PFSK-1 (cell line): ENCODE measurements at regions not wholly inside any gene's neighbourhood (a gene's known extent, or its start where the extent isn't known, plus 50 kb on each side); places are given as distances from the start of the nearest gene placed in this dataset.

Experiments
- FOXP2 ChIP-seq: optimal IDR thresholded peaks from 2 replicates; pipeline ENCODE3; 2011; ENCODE audit warnings: borderline replicate concordance, control low read depth, inconsistent platforms; ENCODE audit not compliant: insufficient read depth; ENCODE audit errors: extremely low read length, extremely low read depth
- POLR2AphosphoS5 ChIP-seq: IDR thresholded peaks from 2 replicates; pipeline ENCODE4 v1.6.1; 2012; ENCODE audit warnings: low read depth, mild to moderate bottlenecking, control low read depth, low read length, moderate library complexity
- SIN3A ChIP-seq: IDR thresholded peaks from 2 replicates; pipeline ENCODE4 v1.6.1; 2012; ENCODE audit warnings: mild to moderate bottlenecking, low read length, moderate library complexity, borderline replicate concordance; ENCODE audit not compliant: insufficient read depth
- TAF1 ChIP-seq: IDR thresholded peaks from 2 replicates; pipeline ENCODE4 v1.6.1; 2012; ENCODE audit warnings: low read length, control low read depth, borderline replicate concordance; ENCODE audit not compliant: insufficient read depth
- TF ChIP-seq, protein P1 (sequence below), 2 experiments: IDR thresholded peaks; 2 replicates each; pipeline versions ENCODE4 v1.6.1 to v1.8.0; 2011 to 2012; ENCODE audit warnings: low read depth in 2 of 2, low read length in 2 of 2, control low read depth in 1 of 2, inconsistent platforms in 1 of 2, mild to moderate bottlenecking in 1 of 2, moderate library complexity in 1 of 2; ENCODE audit not compliant: insufficient read depth in 1 of 2

DNA sequence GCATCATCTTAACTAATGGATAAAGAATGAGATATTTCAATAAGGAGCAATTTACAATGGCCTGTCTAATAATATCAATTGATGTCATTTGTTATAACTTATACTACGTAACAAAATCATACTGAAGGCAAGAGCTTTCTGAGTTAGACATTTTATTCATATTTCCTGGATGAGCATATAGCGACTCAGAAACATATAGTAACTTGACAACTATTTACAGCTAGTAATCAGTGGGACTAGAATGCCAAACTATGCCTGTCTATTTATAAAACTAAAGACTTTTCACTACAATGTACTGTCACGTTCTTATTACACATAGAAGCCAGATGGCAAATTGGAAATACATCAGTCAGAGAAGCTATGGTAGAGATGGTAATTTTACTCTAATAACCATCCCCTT is 766.2 kb upstream of the TMEFF2 start:
- TF ChIP-seq SIN3A (no peak), POLR2AphosphoS5 (no peak), TAF1 (no peak), FOXP2 (no peak)
- TF ChIP-seq, protein P1, sequence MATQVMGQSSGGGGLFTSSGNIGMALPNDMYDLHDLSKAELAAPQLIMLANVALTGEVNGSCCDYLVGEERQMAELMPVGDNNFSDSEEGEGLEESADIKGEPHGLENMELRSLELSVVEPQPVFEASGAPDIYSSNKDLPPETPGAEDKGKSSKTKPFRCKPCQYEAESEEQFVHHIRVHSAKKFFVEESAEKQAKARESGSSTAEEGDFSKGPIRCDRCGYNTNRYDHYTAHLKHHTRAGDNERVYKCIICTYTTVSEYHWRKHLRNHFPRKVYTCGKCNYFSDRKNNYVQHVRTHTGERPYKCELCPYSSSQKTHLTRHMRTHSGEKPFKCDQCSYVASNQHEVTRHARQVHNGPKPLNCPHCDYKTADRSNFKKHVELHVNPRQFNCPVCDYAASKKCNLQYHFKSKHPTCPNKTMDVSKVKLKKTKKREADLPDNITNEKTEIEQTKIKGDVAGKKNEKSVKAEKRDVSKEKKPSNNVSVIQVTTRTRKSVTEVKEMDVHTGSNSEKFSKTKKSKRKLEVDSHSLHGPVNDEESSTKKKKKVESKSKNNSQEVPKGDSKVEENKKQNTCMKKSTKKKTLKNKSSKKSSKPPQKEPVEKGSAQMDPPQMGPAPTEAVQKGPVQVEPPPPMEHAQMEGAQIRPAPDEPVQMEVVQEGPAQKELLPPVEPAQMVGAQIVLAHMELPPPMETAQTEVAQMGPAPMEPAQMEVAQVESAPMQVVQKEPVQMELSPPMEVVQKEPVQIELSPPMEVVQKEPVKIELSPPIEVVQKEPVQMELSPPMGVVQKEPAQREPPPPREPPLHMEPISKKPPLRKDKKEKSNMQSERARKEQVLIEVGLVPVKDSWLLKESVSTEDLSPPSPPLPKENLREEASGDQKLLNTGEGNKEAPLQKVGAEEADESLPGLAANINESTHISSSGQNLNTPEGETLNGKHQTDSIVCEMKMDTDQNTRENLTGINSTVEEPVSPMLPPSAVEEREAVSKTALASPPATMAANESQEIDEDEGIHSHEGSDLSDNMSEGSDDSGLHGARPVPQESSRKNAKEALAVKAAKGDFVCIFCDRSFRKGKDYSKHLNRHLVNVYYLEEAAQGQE (IDR thresholded peaks at IDR 0.05; ENCODE audit: insufficient read depth in 1 of 2, low read depth in 2 of 2, low read length in 2 of 2), result no peak

DNA sequence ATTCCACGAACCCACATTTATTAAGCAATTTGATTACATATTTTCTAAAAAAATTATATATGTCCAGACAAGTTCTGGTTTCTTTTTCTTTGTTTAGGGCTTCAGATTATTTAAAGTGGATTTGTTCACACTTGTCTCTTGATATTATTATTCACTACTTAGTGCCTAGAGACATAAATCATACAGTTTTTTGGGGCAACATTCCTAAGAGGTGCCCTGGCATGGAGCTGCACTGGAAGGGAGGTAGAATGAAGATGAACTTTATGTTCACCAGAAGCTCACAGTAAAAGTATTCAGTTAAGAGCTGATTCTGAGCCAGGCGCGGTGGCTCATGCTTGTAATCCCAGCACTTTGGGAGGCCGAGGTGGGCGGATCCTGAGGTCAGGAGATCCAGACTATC is 762.7 kb upstream of the TMEFF2 start:
- TF ChIP-seq, protein P1 (IDR thresholded peaks at IDR 0.05; ENCODE audit: insufficient read depth in 1 of 2, low read depth in 2 of 2, low read length in 2 of 2), result no peak
- no peak for TF ChIP-seq TAF1
- TF ChIP-seq POLR2AphosphoS5, result no peak
- no peak for TF ChIP-seq FOXP2
- TF ChIP-seq SIN3A, result no peak

DNA sequence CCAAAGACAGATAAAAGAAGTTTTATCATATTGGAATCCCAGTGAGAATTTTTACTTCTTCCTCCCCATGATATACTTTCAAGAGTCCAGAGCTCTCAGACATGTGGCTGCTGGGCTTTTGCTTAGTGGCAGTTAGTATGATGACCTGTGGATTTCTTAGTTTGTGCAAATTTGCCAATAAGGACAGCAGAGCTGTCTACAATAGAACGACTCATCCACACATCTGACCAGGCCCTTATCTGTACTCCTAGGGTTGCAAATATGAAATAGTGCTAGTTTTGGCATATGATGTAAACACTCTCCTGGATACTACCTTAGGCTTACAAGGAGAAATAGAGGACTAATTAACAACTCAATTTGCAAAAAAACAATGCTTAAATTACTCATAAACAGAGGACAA is 758.4 kb upstream of the TMEFF2 start:
- no peak for TF ChIP-seq TAF1
- TF ChIP-seq SIN3A, result no peak
- TF ChIP-seq, protein P1 (IDR thresholded peaks at IDR 0.05; ENCODE audit: insufficient read depth in 1 of 2, low read depth in 2 of 2, low read length in 2 of 2), result no peak
- TF ChIP-seq POLR2AphosphoS5, result no peak
- no peak for TF ChIP-seq FOXP2

DNA sequence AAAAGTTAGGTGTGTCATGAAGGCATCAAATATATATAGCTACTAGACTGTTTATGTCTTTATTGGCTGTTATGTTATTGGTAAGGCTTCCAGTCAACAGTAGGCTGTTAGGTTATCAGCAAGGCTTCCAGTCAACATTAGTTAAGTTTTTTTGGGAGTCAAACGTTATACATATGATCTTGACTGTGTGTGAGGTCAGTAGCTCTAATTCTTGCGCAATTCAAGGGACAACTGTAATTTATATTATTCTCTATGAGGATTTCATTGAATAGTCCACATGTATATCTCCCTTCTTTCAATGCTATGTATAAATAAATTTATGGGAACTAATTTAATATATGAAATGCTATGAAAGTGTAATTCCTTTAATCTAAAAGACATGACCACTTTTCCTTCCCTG is 757.5 kb upstream of the TMEFF2 start:
- TF ChIP-seq TAF1, result no peak
- TF ChIP-seq POLR2AphosphoS5, result no peak
- TF ChIP-seq, protein P1 (IDR thresholded peaks at IDR 0.05; ENCODE audit: insufficient read depth in 1 of 2, low read depth in 2 of 2, low read length in 2 of 2), result no peak
- TF ChIP-seq SIN3A, result no peak
- TF ChIP-seq FOXP2, result no peak

DNA sequence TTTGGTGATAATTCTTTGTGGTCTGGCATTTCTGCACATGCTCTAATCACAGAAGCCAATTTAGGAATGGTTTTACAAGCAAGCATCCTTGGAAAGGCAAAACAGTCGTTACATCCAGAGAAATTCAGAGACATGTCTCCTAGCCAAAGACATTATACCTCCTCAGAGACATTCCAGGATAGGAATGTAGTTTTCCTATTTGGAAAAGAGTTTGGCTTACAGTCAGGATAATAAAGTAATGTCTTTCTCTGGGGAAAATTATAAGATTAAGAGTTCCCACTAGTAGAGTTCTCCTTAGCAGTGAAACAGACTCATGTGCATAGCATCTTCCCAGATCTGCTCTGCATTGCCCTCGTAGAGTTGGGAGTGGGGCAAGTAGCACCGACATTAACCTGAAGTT is 753.6 kb upstream of the TMEFF2 start:
- no peak for TF ChIP-seq FOXP2
- TF ChIP-seq, protein P1 (IDR thresholded peaks at IDR 0.05; ENCODE audit: insufficient read depth in 1 of 2, low read depth in 2 of 2, low read length in 2 of 2), result no peak
- TF ChIP-seq TAF1, result no peak
- no peak for TF ChIP-seq POLR2AphosphoS5
- no peak for TF ChIP-seq SIN3A
